HepG2 (cell line): ENCODE measurements at regions not wholly inside any gene's neighbourhood (a gene's known extent, or its start where the extent isn't known, plus 50 kb on each side); places are given as distances from the start of the nearest gene placed in this dataset.

Source experiments
- AGO1 ChIP-seq: fragments of 200-400 bp; formaldehyde crosslinking; IDR thresholded peaks from 2 replicates; pipeline ENCODE4 v1.6.1; 2017; ENCODE audit warnings: mild to moderate bottlenecking, low read depth, low read length, moderate library complexity; ENCODE audit not compliant: poor library complexity, severe bottlenecking
- BHLHE40 ChIP-seq: IDR thresholded peaks from 2 replicates; pipeline ENCODE4 v1.6.1; 2011; ENCODE audit warnings: low read length, improper control_type of control experiment
- DMAP1 ChIP-seq: IDR thresholded peaks from 2 replicates; pipeline ENCODE4 v1.6.1; 2016
- FOXJ3 ChIP-seq: sonication (generic); formaldehyde crosslinking; IDR thresholded peaks from 2 replicates; pipeline ENCODE4 v1.4.0; 2020; ENCODE audit warnings: missing genetic modification reagents, mild to moderate bottlenecking, borderline replicate concordance
- GMEB1 ChIP-seq: sonication (generic); formaldehyde crosslinking; IDR thresholded peaks from 2 replicates; pipeline ENCODE4 v1.5.1; 2020; ENCODE audit warnings: missing genetic modification reagents, mild to moderate bottlenecking, borderline replicate concordance
- HMG20B ChIP-seq: conservative IDR thresholded peaks from 2 replicates; pipeline ENCODE4 v1.6.1; 2016; ENCODE audit warnings: missing genetic modification reagents, missing compliant biosample characterization
- KAT7 ChIP-seq: IDR thresholded peaks from 2 replicates; pipeline ENCODE4 v1.6.1; 2018; ENCODE audit warnings: borderline replicate concordance, missing compliant biosample characterization
- NFE2L2 ChIP-seq: fragments of 150-350 bp; IDR thresholded peaks from 2 replicates; pipeline ENCODE4 v1.6.1; 2014; ENCODE audit warnings: low read length
- NFRKB ChIP-seq: fragments of 450-650 bp; IDR thresholded peaks from 2 replicates; pipeline ENCODE4 v1.6.1; 2017
- NFYB ChIP-seq: sonication (generic); formaldehyde crosslinking; IDR thresholded peaks from 2 replicates; pipeline ENCODE4 v1.4.0; 2020; ENCODE audit warnings: missing genetic modification reagents
- POLR2A ChIP-seq, 2 experiments: IDR thresholded peaks; 2 replicates each; pipeline ENCODE4 v1.6.1; 2011; ENCODE audit warnings: low read depth in 2 of 2, low read length in 2 of 2, mild to moderate bottlenecking in 1 of 2, moderate library complexity in 1 of 2; ENCODE audit not compliant: insufficient read depth in 1 of 2
- POLR2G ChIP-seq: fragments of 200-400 bp; formaldehyde crosslinking; IDR thresholded peaks from 2 replicates; pipeline ENCODE4 v1.6.1; 2018; ENCODE audit warnings: mild to moderate bottlenecking, low read depth, low read length, moderate library complexity
- PTBP1 ChIP-seq: fragments of 200-400 bp; formaldehyde crosslinking; IDR thresholded peaks from 2 replicates; pipeline ENCODE4 v1.6.1; 2018; ENCODE audit warnings: low read length, low read depth; ENCODE audit not compliant: poor library complexity, severe bottlenecking
- RARG ChIP-seq: sonication (generic); formaldehyde crosslinking; IDR thresholded peaks from 2 replicates; pipeline ENCODE4 v1.4.0; 2020; ENCODE audit warnings: low read depth, mild to moderate bottlenecking, missing genetic modification reagents
- RFXAP ChIP-seq: sonication (generic); formaldehyde crosslinking; IDR thresholded peaks from 2 replicates; pipeline ENCODE4 v1.4.0; 2020; ENCODE audit warnings: missing genetic modification reagents, borderline replicate concordance
- SOX6 ChIP-seq, 2 experiments: fragments of 450-650 bp in 1 of 2; sonication (generic) in 1 of 2; formaldehyde crosslinking in 1 of 2; IDR thresholded peaks; 2 replicates each; pipeline versions ENCODE4 v1.4.0 to v1.6.1; 2017 to 2020; ENCODE audit warnings: antibody characterized with exemption in 1 of 2, mild to moderate bottlenecking in 1 of 2, missing genetic modification reagents in 1 of 2
- TCF7L2 ChIP-seq: IDR thresholded peaks from 2 replicates; pipeline ENCODE4 v1.6.1; 2011; ENCODE audit warnings: mild to moderate bottlenecking, low read depth, low read length, moderate library complexity
- TOPORS ChIP-seq: sonication (generic); formaldehyde crosslinking; IDR thresholded peaks from 2 replicates; pipeline ENCODE4 v1.8.0; 2023; ENCODE audit warnings: mild to moderate bottlenecking, missing genetic modification reagents
- ZNF136 ChIP-seq: sonication (generic); formaldehyde crosslinking; IDR thresholded peaks from 2 replicates; pipeline ENCODE4 v1.8.1; 2022; ENCODE audit warnings: low read depth, mild to moderate bottlenecking, moderate library complexity, missing genetic modification reagents
- ZNF207 ChIP-seq: fragments of 450-650 bp; IDR thresholded peaks from 2 replicates; pipeline ENCODE4 v1.6.1; 2016; ENCODE audit warnings: antibody characterized with exemption, borderline replicate concordance
- ZNF260 ChIP-seq: sonication (generic); formaldehyde crosslinking; IDR thresholded peaks from 2 replicates; pipeline ENCODE4 v1.4.0; 2020; ENCODE audit warnings: missing genetic modification reagents, low read depth, mild to moderate bottlenecking, borderline replicate concordance
- ZNF280B ChIP-seq: sonication (generic); formaldehyde crosslinking; IDR thresholded peaks from 2 replicates; pipeline ENCODE4 v1.5.0; 2020; ENCODE audit warnings: missing genetic modification reagents, mild to moderate bottlenecking, borderline replicate concordance
- ZNF724P ChIP-seq: sonication (generic); formaldehyde crosslinking; IDR thresholded peaks from 2 replicates; pipeline ENCODE4 v1.8.0; 2022; ENCODE audit warnings: missing genetic modification reagents, borderline replicate concordance
- TF ChIP-seq, protein P1 (sequence below): sonication (generic); formaldehyde crosslinking; IDR thresholded peaks from 2 replicates; pipeline ENCODE4 v1.4.0; 2020; ENCODE audit warnings: missing genetic modification reagents

DNA sequence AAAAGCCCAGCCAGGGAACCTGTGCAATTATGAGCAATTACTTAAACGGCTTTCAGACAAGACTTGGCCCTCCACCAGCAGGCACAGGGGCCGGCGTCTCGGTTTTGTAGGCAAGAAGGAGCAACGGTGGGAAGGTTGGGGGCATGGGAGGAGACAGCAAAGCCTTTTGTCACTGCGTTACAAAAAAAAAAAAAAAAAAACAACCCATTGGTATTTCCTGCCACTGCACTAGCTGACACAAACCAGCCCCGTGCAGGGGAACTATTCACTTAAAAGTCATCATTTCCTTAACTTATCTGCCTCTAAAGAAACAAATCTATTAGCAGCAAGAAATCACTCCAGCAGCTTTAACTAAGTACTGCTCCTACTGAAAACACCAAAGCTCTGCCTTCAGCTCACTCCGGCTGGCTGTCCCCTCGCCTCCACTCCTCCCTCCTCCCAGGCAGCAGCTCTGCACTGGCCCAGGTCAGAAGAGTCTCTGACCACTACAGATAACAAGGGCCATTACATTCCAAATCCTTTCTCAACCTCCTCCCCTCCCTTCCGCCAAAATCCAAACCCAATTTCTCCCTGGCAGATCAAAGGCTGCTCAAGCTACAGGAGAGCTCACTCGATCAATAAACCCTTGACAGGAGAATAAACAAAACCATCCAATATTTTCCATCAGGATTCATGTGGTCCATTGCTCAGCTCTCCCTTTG, 105.2 kb upstream of the CDKN3 start (continued):
- TF ChIP-seq ZNF280B (no peak), SOX6 (IDR thresholded peaks at IDR 0.05) (no peak), SOX6 (CRISPR knock-in tag; IDR thresholded peaks at IDR 0.05) (peak; percentile 94), ZNF260 (CRISPR knock-in tag) (no peak), NFYB (CRISPR knock-in tag) (no peak), ZNF207 (no peak), PTBP1 (no peak), ZNF724P (CRISPR knock-in tag) (no peak), GMEB1 (CRISPR knock-in tag) (no peak), POLR2G (peak; percentile 37; the same call in 1 of the 2 replicates), TOPORS (CRISPR knock-in tag) (no peak), RARG (CRISPR knock-in tag) (no peak), FOXJ3 (CRISPR knock-in tag) (peak; percentile 89; the same call in 1 of the 2 replicates), TCF7L2 (peak; percentile 68), POLR2A (IDR thresholded peaks at IDR 0.05; ENCODE audit: insufficient read depth in 1 of 2, low read depth in 2 of 2, low read length in 2 of 2) (no peak; a peak in 1 of 4 replicates), AGO1 (no peak), BHLHE40 (no peak), ZNF136 (CRISPR knock-in tag) (no peak), HMG20B (CRISPR knock-in tag) (peak; percentile 88; the same call in 1 of the 2 replicates), KAT7 (CRISPR knock-in tag) (no peak), NFE2L2 (no peak), RFXAP (CRISPR knock-in tag) (no peak), DMAP1 (CRISPR knock-in tag) (no peak; the same call in 1 of the 2 replicates), NFRKB (no peak)
- TF ChIP-seq, protein P1, sequence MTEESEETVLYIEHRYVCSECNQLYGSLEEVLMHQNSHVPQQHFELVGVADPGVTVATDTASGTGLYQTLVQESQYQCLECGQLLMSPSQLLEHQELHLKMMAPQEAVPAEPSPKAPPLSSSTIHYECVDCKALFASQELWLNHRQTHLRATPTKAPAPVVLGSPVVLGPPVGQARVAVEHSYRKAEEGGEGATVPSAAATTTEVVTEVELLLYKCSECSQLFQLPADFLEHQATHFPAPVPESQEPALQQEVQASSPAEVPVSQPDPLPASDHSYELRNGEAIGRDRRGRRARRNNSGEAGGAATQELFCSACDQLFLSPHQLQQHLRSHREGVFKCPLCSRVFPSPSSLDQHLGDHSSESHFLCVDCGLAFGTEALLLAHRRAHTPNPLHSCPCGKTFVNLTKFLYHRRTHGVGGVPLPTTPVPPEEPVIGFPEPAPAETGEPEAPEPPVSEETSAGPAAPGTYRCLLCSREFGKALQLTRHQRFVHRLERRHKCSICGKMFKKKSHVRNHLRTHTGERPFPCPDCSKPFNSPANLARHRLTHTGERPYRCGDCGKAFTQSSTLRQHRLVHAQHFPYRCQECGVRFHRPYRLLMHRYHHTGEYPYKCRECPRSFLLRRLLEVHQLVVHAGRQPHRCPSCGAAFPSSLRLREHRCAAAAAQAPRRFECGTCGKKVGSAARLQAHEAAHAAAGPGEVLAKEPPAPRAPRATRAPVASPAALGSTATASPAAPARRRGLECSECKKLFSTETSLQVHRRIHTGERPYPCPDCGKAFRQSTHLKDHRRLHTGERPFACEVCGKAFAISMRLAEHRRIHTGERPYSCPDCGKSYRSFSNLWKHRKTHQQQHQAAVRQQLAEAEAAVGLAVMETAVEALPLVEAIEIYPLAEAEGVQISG (CRISPR knock-in tag), result peak; percentile 71; the same call in 1 of the 2 replicates
